ENCODE measurements at regions not wholly inside any gene's neighbourhood (a gene's known extent, or its start where the extent isn't known, plus 50 kb on each side); places are given as distances from the start of the nearest gene placed in this dataset.
"Not testable (repeated sequence)": the region's sequence is repeated elsewhere in the genome, so short reads cannot be mapped to it uniquely, and the experiment has no call there.

GRCh38 chr15:56568466-56569167 is 103.7 kb upstream of the MNS1 start:
- no peak for DNase-seq

- DNase-seq: no peak
These were observed 92.5 kb upstream of the MNS1 start for GRCh38 chr15:56557415-56557814.

DNA sequence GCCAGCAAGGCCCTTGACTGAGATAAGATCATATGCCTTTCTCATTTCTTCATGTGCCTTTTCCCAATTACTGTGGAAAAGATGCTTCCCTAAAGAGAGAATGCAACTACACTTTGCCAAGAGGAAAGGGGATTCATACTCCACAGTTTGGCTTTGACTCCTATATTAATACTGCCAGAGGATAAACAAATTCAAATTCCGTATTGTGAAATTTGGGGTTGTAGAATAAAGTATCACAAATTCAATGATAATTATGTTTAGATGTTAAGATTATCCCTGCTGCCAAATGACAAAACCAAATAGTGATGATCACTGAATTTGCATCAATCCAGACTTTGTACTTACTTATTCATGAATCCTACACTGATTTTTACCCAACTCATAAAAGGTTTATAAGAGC is 88.5 kb upstream of the MNS1 start:
- DNase-seq: no peak

- DNase-seq: peak; percentile 25
These were observed 87.7 kb upstream of the MNS1 start for GRCh38 chr15:56552659-56553058.

- not testable (repeated sequence) for DNase-seq
These were observed 75.6 kb upstream of the MNS1 start for GRCh38 chr15:56540570-56540969.

GRCh38 chr15:56540157-56540556 is 75.2 kb upstream of the MNS1 start:
- DNase-seq: not testable (repeated sequence)

GRCh38 chr15:56538901-56539545 is 74.1 kb upstream of the MNS1 start:
- DNase-seq: no peak

DNA sequence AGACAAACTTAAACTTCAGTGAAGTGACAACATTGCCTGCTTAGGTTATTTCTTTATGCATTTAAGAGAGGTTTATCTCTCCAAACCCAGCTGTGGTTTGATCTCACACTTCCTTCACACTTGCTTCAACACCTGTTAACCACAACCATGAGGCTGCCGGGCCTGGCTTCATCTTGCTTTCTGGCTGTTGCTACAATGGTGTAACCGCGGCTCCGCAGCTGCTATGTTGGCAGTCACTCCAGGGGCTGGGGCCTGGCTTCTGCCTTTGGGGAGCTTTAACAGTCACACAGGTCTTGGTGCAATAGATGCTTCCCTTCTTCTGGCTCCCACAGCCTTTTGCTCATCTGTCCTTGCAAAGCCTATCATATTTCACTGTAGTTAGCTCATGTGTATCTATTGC is 72.9 kb upstream of the MNS1 start:
- no peak for DNase-seq

DNA sequence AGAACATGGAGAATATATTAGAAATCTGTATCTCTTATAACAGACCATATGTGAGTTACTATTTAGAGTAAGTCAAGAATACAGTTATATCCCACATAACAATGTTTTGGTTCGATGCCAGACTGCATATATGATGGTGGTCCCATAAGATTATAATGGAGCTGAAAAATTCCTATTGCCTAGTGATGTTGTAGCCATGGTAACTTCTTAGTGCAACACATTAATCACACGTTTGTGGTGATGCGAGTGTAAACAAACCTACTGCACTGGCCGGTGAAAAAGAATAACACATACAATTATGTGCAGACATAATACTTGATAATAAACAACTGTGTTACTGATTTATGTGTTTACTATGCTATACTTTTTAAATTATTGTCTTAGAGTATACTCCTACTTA is 69.8 kb upstream of the MNS1 start:
- DNase-seq: no peak

DNA sequence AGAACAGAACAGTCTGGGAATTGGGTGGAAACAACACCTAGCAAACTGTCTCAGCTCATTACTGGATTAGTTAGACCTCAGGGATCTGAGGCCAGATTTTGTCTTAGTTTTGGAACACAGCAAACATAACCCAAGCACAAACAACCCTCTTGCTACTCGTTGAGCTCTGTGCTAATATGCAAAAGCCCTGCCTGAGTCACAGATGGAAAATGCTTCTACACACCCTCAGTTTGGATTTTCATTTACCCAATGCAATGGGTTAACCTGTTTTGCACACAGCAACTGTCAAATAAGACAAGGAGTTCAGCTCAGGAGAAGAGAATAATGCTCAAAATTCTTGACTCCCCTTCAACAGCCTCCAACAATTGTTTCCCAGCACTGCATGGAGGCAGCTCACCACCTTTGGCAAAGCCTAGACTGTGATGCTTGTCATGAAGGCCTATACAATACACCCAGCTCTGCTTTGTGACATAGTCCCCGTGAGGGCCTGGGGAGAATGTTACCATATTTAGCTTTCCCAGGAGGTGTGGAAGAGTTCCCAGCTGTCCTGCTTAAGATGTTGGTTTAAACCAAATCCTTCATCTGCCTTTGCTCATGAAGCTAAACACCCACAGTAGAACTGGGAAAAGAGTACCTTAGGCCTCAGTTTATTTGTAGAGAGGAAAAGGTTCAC is 68.9 kb upstream of the MNS1 start:
- no peak for DNase-seq

DNA sequence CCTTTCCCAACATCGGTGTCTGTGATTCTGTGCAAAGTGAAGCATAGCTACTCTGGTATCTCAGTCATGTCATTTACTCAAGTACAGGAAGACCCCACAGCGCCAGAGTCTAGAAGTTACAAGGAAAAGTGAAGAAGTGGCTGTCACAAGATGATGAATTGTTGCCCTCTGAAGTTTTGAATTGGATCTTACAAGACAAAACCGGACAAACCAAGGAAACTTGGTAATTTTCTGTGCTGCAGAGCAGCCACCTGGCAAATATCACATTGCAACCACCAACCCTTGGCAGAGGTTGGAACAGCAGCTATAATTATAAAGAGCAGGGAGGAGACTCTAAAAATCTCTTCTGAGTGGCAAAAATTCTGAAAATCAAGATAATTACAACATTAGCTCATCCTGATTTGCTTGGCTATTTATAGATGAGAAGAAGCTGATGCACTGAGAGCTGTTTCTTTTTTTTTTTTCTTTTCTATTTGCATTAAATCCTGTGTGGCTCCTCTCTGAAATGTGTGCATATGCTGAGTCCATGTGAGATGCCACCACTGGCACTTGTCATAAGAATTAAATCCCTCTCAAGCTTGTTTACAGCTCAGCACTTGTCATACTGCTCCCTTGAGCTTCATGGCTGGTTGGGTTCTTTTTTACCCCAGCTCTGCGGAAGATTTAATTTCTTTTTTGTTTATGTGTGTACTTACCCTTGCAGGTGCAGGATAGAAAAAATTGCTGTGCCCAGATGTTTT is 68.0 kb upstream of the MNS1 start:
- no peak for DNase-seq

GRCh38 chr15:56530157-56530556 is 65.2 kb upstream of the MNS1 start:
- DNase-seq: no peak

DNA sequence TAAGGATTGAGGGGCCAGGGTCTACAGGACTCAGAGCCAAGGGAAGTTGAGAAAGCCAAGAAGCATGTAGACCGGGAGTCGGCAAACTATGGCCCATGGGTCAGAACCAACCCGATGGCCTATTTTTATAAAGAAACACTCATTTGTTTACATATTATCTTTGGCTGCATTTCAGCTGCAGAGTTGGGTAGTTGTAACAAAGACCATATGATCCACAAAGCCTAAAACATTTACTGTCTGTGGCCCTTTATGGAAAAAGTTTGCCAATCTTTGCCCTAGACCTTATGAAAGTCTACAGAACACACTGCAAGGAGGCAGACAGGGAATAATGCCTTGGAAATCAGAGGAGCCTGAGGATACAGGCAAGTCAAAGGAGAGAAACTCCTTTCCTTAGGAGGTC is 63.2 kb upstream of the MNS1 start:
- no peak for DNase-seq

DNA sequence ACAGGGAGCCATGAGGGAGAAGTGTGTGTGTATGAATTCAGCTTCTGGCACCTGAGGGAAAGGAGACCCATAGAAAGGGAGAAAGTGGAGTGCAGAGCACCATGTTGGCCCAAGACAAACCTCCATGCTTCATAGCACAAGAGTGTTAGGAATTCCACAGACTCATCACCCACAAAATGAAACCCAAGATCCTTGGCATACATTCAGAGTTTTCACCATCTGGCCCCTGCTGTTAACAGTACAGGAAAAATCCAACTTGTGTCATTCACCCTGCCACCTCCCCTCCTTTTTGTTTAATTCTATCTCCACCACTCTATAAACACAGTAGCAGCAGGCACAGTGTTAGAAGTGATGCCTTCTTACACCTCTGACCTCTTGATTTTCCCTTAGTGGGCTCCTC is 60.0 kb upstream of the MNS1 start:
- peak; percentile 73 for DNase-seq

DNA sequence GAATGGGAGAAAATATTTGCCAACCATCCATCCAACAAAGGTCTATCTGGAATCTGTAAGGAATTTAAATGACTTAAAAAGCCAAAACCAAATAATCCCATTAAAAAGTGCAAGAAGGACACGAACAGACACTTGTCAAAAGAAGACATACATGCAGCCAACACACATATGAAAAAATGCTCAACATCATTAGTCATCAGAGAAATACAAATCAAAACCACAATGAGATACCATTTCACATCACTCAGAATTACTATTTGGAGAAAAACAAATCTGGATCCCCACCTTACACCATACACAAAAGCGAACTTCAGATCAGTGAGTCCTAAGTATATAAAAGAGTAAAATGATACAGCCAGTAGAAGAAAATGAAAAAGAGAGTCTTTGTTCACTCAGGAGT is 58.6 kb upstream of the MNS1 start:
- peak; percentile 21 for DNase-seq

DNA sequence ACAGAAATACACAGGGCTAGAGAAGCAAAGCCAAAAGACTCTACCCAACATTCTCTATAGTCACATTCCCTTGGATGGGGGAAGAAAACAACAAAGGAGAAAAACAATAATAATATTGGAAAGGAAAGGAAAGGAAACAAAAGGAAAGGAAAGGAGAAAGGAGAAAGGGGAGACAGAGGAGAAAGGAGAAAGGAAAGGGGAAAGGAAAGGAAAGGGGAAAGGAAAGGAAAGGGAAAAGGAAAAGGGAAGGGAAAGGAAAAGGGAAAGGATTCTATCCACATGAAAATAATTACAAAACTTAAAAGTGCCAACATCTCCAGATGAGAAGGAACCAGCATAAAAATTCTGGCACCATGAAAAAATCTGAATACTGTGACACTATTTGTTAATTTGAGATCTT is 54.1 kb upstream of the MNS1 start:
- no peak for DNase-seq

Data from fibroblast of upper back skin (primary cell).